ENCODE measurements at regions not wholly inside any gene's neighbourhood (a gene's known extent, or its start where the extent isn't known, plus 50 kb on each side); places are given as distances from the start of the nearest gene placed in this dataset.

- BruUV-seq (replicated peaks), result no TSS peak
- intact Hi-C loops (cut with micrococcal nuclease), result no loop called here
- no peak overlapping the region for H2AFZ ChIP-seq (ENCODE audit: low read depth, low read length)
- no peaks in the 10 kb centered on the region for H4K20me1 ChIP-seq (replicated peaks; ENCODE audit: control insufficient read depth, extremely low read depth, insufficient read depth, low read length)
- no peak for TF ChIP-seq EZH2 (IDR thresholded peaks at IDR 0.05; ENCODE audit: borderline replicate concordance, low read depth, low read length, severe bottlenecking)
- TF ChIP-seq POLR2A (IDR thresholded peaks at IDR 0.05; ENCODE audit: low read depth, low read length), result no peak
- TF ChIP-seq MAX (IDR thresholded peaks at IDR 0.05; ENCODE audit: insufficient read depth, insufficient read length), result no peak
- no peak for TF ChIP-seq GATA2 (IDR thresholded peaks at IDR 0.05; ENCODE audit: insufficient read depth, insufficient read length, low read depth, low read length)
- no peak for TF ChIP-seq FOS (IDR thresholded peaks at IDR 0.05; ENCODE audit: borderline replicate concordance, insufficient read depth, low read length)
- no peak for TF ChIP-seq POLR2AphosphoS5 (IDR thresholded peaks at IDR 0.05; ENCODE audit: insufficient read depth, low read depth, low read length)
- no peak for TF ChIP-seq MYC (IDR thresholded peaks at IDR 0.05; ENCODE audit: low read depth, low read length)
- no peak for TF ChIP-seq JUN (IDR thresholded peaks at IDR 0.05; ENCODE audit: borderline replicate concordance, insufficient read depth, insufficient read length, low read depth)
- no peak for TF ChIP-seq CTCF (IDR thresholded peaks at IDR 0.05; ENCODE audit: extremely low read depth in 1 of 2, insufficient read depth in 1 of 2, low read depth in 1 of 2, low read length in 2 of 2)
- FAIRE-seq, result no peak
- H3K27me3 ChIP-seq (ENCODE audit: control insufficient read depth in 2 of 2, insufficient read depth in 2 of 2, low read length in 2 of 2), result no peaks in the 10 kb centered on the region
- dilution Hi-C loops (cut with MboI; ENCODE audit: extremely low pct_ligation_motif_present, low sequenced_read_pairs), result no loop called here
- no peaks in the 10 kb centered on the region for H3K9me1 ChIP-seq (replicated peaks; ENCODE audit: control insufficient read depth, extremely low read depth, insufficient read depth, low read length)
- no peak overlapping the region for H3K9ac ChIP-seq (replicated peaks; ENCODE audit: extremely low read depth, insufficient read depth, low read length)
- H3K4me3 ChIP-seq (replicated peaks in 1 of 3; ENCODE audit: insufficient read depth in 1 of 3, low read depth in 1 of 3, low read length in 3 of 3), result no peak overlapping the region
- ChIA-PET POLR2A (no interaction called here), CTCF (no interaction called here)
- H3K79me2 ChIP-seq (ENCODE audit: control insufficient read depth, insufficient read depth, low read length), result no peaks in the 10 kb centered on the region
- DNase-seq (ENCODE audit: low read depth, low spot score), result no peak
- H3K9me3 ChIP-seq (replicated peaks; ENCODE audit: control insufficient read depth, insufficient read depth, low read length), result no peaks in the 10 kb centered on the region
- H3K4me2 ChIP-seq (ENCODE audit: insufficient read depth, low read length), result no peak overlapping the region
- H3K27ac ChIP-seq (ENCODE audit: insufficient read depth, low read depth, low read length), result no peak overlapping the region
- H3K36me3 ChIP-seq (ENCODE audit: control insufficient read depth in 2 of 2, extremely low read depth in 1 of 2, insufficient read depth in 2 of 2, low read length in 2 of 2), result no peaks in the 10 kb centered on the region
- H3K4me1 ChIP-seq (ENCODE audit: control insufficient read depth, extremely low read depth, insufficient read depth, low read length), result no peaks in the 10 kb centered on the region
Measured at GRCh38 chr14:101497684-101498525, 63.4 kb upstream of the DIO3 start.

Measured in endothelial cell of umbilical vein (primary cell).